ENCODE measurements at regions not wholly inside any gene's neighbourhood (a gene's known extent, or its start where the extent isn't known, plus 50 kb on each side); places are given as distances from the start of the nearest gene placed in this dataset.

DNA sequence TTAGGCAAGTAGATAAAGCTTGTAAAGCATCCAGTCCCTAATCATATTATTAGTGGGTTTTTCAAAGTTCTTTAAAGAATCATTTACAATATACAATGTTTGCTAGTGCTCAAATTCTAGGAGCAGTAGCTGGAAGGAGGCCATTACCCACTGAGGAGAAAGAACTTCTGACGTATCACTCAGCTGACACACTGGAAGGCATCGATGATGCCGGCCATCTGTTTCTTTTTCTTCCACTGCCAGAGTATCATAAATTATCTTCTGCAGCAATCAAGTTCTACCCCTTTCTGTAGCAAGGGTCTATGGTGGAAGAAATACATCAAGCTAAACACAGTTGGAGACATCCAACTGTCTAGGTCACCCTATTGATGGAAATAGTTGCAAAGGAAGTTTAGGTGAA lies 243.2 kb upstream of the LRRN1 start:
- H3K36me3 Mint-ChIP-seq (ENCODE audit: low read depth), result no peaks in the 10 kb centered on the region
- no peaks in the 10 kb centered on the region for H3K4me1 Mint-ChIP-seq
- no peaks in the 10 kb centered on the region for H3K27me3 Mint-ChIP-seq (ENCODE audit: low read depth)
- TF ChIP-seq, protein P1, sequence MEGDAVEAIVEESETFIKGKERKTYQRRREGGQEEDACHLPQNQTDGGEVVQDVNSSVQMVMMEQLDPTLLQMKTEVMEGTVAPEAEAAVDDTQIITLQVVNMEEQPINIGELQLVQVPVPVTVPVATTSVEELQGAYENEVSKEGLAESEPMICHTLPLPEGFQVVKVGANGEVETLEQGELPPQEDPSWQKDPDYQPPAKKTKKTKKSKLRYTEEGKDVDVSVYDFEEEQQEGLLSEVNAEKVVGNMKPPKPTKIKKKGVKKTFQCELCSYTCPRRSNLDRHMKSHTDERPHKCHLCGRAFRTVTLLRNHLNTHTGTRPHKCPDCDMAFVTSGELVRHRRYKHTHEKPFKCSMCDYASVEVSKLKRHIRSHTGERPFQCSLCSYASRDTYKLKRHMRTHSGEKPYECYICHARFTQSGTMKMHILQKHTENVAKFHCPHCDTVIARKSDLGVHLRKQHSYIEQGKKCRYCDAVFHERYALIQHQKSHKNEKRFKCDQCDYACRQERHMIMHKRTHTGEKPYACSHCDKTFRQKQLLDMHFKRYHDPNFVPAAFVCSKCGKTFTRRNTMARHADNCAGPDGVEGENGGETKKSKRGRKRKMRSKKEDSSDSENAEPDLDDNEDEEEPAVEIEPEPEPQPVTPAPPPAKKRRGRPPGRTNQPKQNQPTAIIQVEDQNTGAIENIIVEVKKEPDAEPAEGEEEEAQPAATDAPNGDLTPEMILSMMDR (conservative IDR thresholded peaks at IDR 0.05), result no peak
- no peak for DNase-seq (ENCODE audit: low read depth, low spot score)
- H3K4me3 Mint-ChIP-seq, result no peak overlapping the region
- H3K9me3 Mint-ChIP-seq, result peaks cover 7% of the 10 kb centered on the region
- no peak overlapping the region for H3K27ac Mint-ChIP-seq (ENCODE audit: unreplicated experiment)

DNA sequence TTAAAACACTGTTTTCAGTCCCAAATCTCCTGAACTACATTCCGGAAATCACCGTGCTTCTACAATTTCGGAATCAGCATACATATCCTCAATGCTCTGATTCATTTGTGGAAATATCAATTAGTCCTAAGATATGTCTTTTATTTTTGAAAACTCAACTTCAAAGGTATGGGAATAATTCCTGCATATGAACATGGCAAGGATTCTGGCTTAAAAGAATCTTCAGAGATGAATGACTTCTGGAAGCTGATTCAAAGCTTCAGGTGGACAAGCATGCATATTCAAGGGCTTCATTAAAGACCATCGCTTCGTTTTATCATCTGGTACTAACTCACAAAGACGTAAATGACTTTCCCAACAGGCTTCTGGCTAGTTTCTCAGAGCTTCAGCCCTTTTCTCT lies 246.0 kb upstream of the LRRN1 start:
- TF ChIP-seq, protein P1 (conservative IDR thresholded peaks at IDR 0.05), result no peak
- H3K4me3 Mint-ChIP-seq, result no peak overlapping the region
- H3K4me1 Mint-ChIP-seq, result no peaks in the 10 kb centered on the region
- no peaks in the 10 kb centered on the region for H3K27me3 Mint-ChIP-seq (ENCODE audit: low read depth)
- H3K9me3 Mint-ChIP-seq, result peaks cover 4% of the 10 kb centered on the region
- H3K27ac Mint-ChIP-seq (ENCODE audit: unreplicated experiment), result no peak overlapping the region
- H3K36me3 Mint-ChIP-seq (ENCODE audit: low read depth), result no peaks in the 10 kb centered on the region
- DNase-seq (ENCODE audit: low read depth, low spot score), result no peak

DNA sequence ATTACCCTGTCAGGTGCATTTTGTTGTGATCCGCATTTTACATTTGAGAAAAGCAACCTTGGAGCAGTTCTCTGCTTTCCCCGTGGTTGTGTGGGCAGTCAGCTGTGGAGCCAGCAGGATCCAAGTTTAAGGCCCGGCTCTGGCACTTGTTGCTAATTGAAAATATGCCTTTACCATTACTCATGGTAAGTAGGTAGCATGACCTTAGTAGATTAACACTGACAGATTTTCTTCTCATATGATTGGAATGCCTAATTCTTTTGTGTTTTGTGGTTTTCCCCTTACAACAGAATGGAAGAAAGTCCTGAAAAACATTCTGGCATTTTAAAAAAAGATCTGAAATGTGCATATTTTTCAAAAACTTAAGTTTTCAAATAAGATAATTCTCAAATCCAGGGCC lies 246.5 kb upstream of the LRRN1 start:
- Mint-ChIP-seq H3K4me3 (no peak overlapping the region), H3K9me3 (peaks cover 4% of the 10 kb centered on the region), H3K27ac (ENCODE audit: unreplicated experiment) (no peak overlapping the region), H3K36me3 (ENCODE audit: low read depth) (no peaks in the 10 kb centered on the region), H3K27me3 (ENCODE audit: low read depth) (no peaks in the 10 kb centered on the region), H3K4me1 (no peaks in the 10 kb centered on the region)
- DNase-seq (ENCODE audit: low read depth, low spot score), result no peak
- TF ChIP-seq, protein P1 (conservative IDR thresholded peaks at IDR 0.05), result no peak

DNA sequence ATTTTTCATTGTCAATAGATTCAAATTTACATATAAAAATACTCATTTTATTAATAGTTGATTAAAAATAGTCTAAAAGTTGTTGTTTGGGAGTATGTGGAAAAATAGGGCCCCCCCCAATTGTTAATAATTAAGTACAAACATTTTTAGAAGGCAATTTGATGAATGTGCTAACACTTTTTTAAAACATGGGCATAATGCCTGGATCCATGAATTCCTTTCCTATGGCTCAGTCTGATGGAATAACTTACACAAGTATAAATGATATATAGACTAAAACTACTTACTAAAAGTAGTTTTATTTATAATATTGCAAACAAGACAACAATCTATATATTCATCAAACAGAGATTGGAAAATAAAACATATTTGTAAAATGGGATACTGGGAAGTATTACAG lies 247.2 kb upstream of the LRRN1 start:
- Mint-ChIP-seq H3K4me3 (no peak overlapping the region), H3K36me3 (ENCODE audit: low read depth) (no peaks in the 10 kb centered on the region), H3K27me3 (ENCODE audit: low read depth) (no peaks in the 10 kb centered on the region), H3K9me3 (peaks cover under 1% of the 10 kb centered on the region), H3K27ac (ENCODE audit: unreplicated experiment) (no peak overlapping the region), H3K4me1 (no peaks in the 10 kb centered on the region)
- TF ChIP-seq, protein P1 (conservative IDR thresholded peaks at IDR 0.05), result no peak
- DNase-seq (ENCODE audit: low read depth, low spot score), result no peak

DNA sequence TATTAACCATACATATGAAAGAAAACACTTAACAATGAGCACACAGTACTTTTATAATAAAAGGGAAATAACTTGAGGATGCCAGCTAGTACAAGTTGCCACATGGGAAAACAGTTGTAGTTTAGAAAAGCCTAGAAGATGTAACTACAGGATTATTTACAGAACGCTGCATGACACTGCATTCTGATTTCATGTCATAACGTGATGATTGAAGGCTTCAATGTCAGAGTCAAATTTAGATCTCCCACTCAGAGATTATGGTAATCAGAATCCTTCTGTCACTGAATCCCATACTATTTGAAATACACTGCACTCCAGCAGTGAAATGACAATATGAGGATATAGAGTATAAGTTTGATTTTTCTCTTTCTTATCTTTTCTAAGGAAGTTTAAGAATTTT lies 253.9 kb upstream of the LRRN1 start:
- no peak overlapping the region for H3K27ac Mint-ChIP-seq (ENCODE audit: unreplicated experiment)
- no peak for DNase-seq (ENCODE audit: low read depth, low spot score)
- no peak overlapping the region for H3K4me3 Mint-ChIP-seq
- peaks cover 2% of the 10 kb centered on the region for H3K36me3 Mint-ChIP-seq (ENCODE audit: low read depth)
- H3K9me3 Mint-ChIP-seq, result peaks cover 5% of the 10 kb centered on the region
- no peaks in the 10 kb centered on the region for H3K27me3 Mint-ChIP-seq (ENCODE audit: low read depth)
- H3K4me1 Mint-ChIP-seq, result no peaks in the 10 kb centered on the region
- TF ChIP-seq, protein P1 (conservative IDR thresholded peaks at IDR 0.05), result no peak

DNA sequence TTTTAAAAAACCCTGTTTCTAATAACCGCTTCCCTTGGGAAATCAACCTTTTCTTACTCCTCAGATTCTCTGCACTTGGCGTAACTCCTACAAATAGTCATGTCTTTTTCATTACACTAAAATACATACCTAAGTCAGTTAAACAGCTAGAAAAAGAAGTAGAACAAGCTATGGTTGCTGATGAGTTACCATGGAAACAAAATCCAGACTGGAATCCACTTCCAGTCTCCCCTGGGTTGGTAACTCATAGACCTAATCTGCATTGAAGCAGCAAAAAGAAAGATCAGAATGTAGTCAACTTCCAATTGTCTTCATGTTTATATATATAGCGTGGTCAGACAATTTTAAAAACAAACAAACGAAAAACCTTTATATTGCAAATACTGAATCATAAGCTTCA lies 260.8 kb upstream of the LRRN1 start:
- DNase-seq (ENCODE audit: low read depth, low spot score), result no peak
- no peak overlapping the region for H3K27ac Mint-ChIP-seq (ENCODE audit: unreplicated experiment)
- TF ChIP-seq, protein P1 (conservative IDR thresholded peaks at IDR 0.05), result no peak
- no peak overlapping the region for H3K4me3 Mint-ChIP-seq
- no peaks in the 10 kb centered on the region for H3K4me1 Mint-ChIP-seq
- H3K9me3 Mint-ChIP-seq, result peaks cover under 1% of the 10 kb centered on the region
- no peaks in the 10 kb centered on the region for H3K36me3 Mint-ChIP-seq (ENCODE audit: low read depth)
- H3K27me3 Mint-ChIP-seq (ENCODE audit: low read depth), result no peaks in the 10 kb centered on the region
